PC-3 (cell line): ENCODE measurements at regions not wholly inside any gene's neighbourhood (a gene's known extent, or its start where the extent isn't known, plus 50 kb on each side); places are given as distances from the start of the nearest gene placed in this dataset.

Source experiments
- ATAC-seq: fragments of 200-7000 bp; cut with Tn5 transposase; 2 replicates; pipeline ENCODE4 v1.9.1; 2020; ENCODE audit warnings: mild to moderate bottlenecking, moderate library complexity
- BruUV-seq: library from RNA; stranded (reverse); fragments of 400-500 nt; replicated peaks from 2 replicates; lab custom pipeline; 2021; lab: Mats Ljungman, UMichigan
- CTCF ChIA-PET: fragments of 300-600 bp; sonication (Branson Sonifier 250); formaldehyde crosslinking; loops from one replicate; lab custom pipeline; 2022; ENCODE audit warnings: antibody characterized with exemption; lab: Charles Lee
- POLR2A ChIA-PET: fragments of 300-600 bp; sonication (Branson Sonifier 250); formaldehyde crosslinking; loops from one replicate; lab custom pipeline; 2022; ENCODE audit warnings: antibody characterized with exemption; ENCODE audit not compliant: unreplicated experiment; lab: Charles Lee
- DNase-seq: peaks from one replicate; pipeline ENCODE4 v3.0.0-alpha.2; 2015
- H2AFZ ChIP-seq: fragments of 300-600 bp; sonication (generic); 2 replicates; pipeline ENCODE4 v1.6.0; 2016; ENCODE audit warnings: antibody characterized with exemption, low read length
- H3F3A ChIP-seq: fragments of 300-600 bp; sonication (generic); one replicate; pipeline ENCODE4 v1.6.0; 2017; ENCODE audit warnings: antibody characterized with exemption, low read length, control low read depth, mild to moderate bottlenecking; ENCODE audit not compliant: unreplicated experiment
- H3K27ac ChIP-seq: fragments of 300-600 bp; sonication (generic); 2 replicates; pipeline ENCODE4 v1.5.1; 2016; ENCODE audit warnings: mild to moderate bottlenecking, low read length
- H3K27me3 ChIP-seq: fragments of 300-600 bp; sonication (generic); 2 replicates; pipeline ENCODE4 v1.6.1; 2016; ENCODE audit warnings: low read length, mixed read lengths
- H3K36me3 ChIP-seq: fragments of 300-600 bp; sonication (generic); 2 replicates; pipeline ENCODE4 v1.6.1; 2016; ENCODE audit warnings: low read depth, mixed run types, low read length, mixed read lengths
- H3K4me1 ChIP-seq: fragments of 300-600 bp; sonication (generic); 2 replicates; pipeline ENCODE4 v1.5.1; 2016; ENCODE audit warnings: low read length; ENCODE audit not compliant: insufficient read depth
- H3K4me2 ChIP-seq: fragments of 300-600 bp; sonication (generic); 2 replicates; pipeline ENCODE4 v1.6.0; 2016; ENCODE audit warnings: low read length
- H3K4me3 ChIP-seq: fragments of 300-600 bp; sonication (generic); 2 replicates; pipeline ENCODE4 v1.5.1; 2016; ENCODE audit warnings: mild to moderate bottlenecking, low read length, mixed read lengths
- H3K79me2 ChIP-seq: fragments of 300-600 bp; sonication (generic); 2 replicates; pipeline ENCODE4 v1.6.1; 2017; ENCODE audit warnings: low read length, mixed read lengths
- H3K9ac ChIP-seq: fragments of 300-600 bp; sonication (generic); 2 replicates; pipeline ENCODE4 v1.6.0; 2016; ENCODE audit warnings: mild to moderate bottlenecking, low read length
- H3K9me2 ChIP-seq: fragments of 300-600 bp; sonication (generic); replicated peaks from 2 replicates; pipeline ENCODE4 v1.6.1; 2016; ENCODE audit warnings: mixed run types, low read length, mixed read lengths
- H3K9me3 ChIP-seq: fragments of 300-600 bp; sonication (generic); 2 replicates; pipeline ENCODE4 v1.6.1; 2016; ENCODE audit warnings: low read length, mixed read lengths
- H4K20me1 ChIP-seq: fragments of 300-600 bp; sonication (generic); 2 replicates; pipeline ENCODE4 v1.6.1; 2016; ENCODE audit warnings: low read length, mixed read lengths
- CTCF ChIP-seq: fragments of 300-600 bp; sonication (generic); conservative IDR thresholded peaks from 2 replicates; pipeline ENCODE4 v1.5.1; 2017; ENCODE audit warnings: antibody characterized with exemption, low read depth, mild to moderate bottlenecking, low read length
- EZH2 ChIP-seq: fragments of 300-600 bp; sonication (generic); IDR thresholded peaks from one replicate; pipeline ENCODE4 v1.6.1; 2017; ENCODE audit warnings: antibody characterized with exemption, mild to moderate bottlenecking, low read length; ENCODE audit not compliant: unreplicated experiment
- EZH2phosphoT487 ChIP-seq: fragments of 300-600 bp; sonication (generic); IDR thresholded peaks from 2 replicates; pipeline ENCODE4 v1.6.1; 2018; ENCODE audit warnings: mild to moderate bottlenecking, antibody characterized with exemption, low read length, borderline replicate concordance
- intact Hi-C: fragments of 100-400 bp; cut with micrococcal nuclease; formaldehyde crosslinking; loops from 2 replicates; pipeline ENCODE4 v1.9.0; 2023

GRCh38 chr12:83365317-83365716 lies 678.6 kb downstream of the TMTC2 start:
- no peak overlapping the region for H3K9ac ChIP-seq
- H3F3A ChIP-seq, result no peaks in the 10 kb centered on the region
- H3K9me3 ChIP-seq, result no peaks in the 10 kb centered on the region
- no peaks in the 10 kb centered on the region for H3K79me2 ChIP-seq
- no peak overlapping the region for H3K4me2 ChIP-seq
- ATAC-seq, result no peak
- CTCF ChIA-PET, result no interaction called here
- no peaks in the 10 kb centered on the region for H4K20me1 ChIP-seq
- H2AFZ ChIP-seq, result no peak overlapping the region
- no TSS peak for BruUV-seq
- no peak overlapping the region for H3K27ac ChIP-seq
- no peak for DNase-seq
- TF ChIP-seq EZH2, result no peak
- no peak for TF ChIP-seq EZH2phosphoT487
- no peak for TF ChIP-seq CTCF
- no peaks in the 10 kb centered on the region for H3K4me1 ChIP-seq
- H3K36me3 ChIP-seq, result no peaks in the 10 kb centered on the region
- no peaks in the 10 kb centered on the region for H3K27me3 ChIP-seq
- POLR2A ChIA-PET, result no interaction called here
- intact Hi-C loops, result no loop called here
- H3K4me3 ChIP-seq, result no peak overlapping the region
- no peaks in the 10 kb centered on the region for H3K9me2 ChIP-seq

- H3F3A ChIP-seq, result no peaks in the 10 kb centered on the region
- H3K27me3 ChIP-seq, result no peaks in the 10 kb centered on the region
- DNase-seq, result no peak
- no peaks in the 10 kb centered on the region for H3K79me2 ChIP-seq
- no peak overlapping the region for H3K4me2 ChIP-seq
- no peak overlapping the region for H3K9ac ChIP-seq
- H3K36me3 ChIP-seq, result no peaks in the 10 kb centered on the region
- ATAC-seq, result no peak
- no peaks in the 10 kb centered on the region for H4K20me1 ChIP-seq
- CTCF ChIA-PET, result interaction anchor here (0.7 kb wide), 1 partner anchor 302 kb away, joined by 3 read pairs; no protein-coding TSS in a partner anchor
- no peaks in the 10 kb centered on the region for H3K9me3 ChIP-seq
- no peak for TF ChIP-seq EZH2
- no peak for TF ChIP-seq CTCF
- TF ChIP-seq EZH2phosphoT487, result no peak
- intact Hi-C loops, result no loop called here
- H3K4me3 ChIP-seq, result no peak overlapping the region
- H3K9me2 ChIP-seq, result no peaks in the 10 kb centered on the region
- no peak overlapping the region for H2AFZ ChIP-seq
- no TSS peak for BruUV-seq
- POLR2A ChIA-PET, result no interaction called here
- no peaks in the 10 kb centered on the region for H3K4me1 ChIP-seq
- H3K27ac ChIP-seq, result no peak overlapping the region
Observed at GRCh38 chr12:83361475-83361874, 674.8 kb downstream of the TMTC2 start.

GRCh38 chr12:83361071-83361470 lies 674.4 kb downstream of the TMTC2 start:
- Histone ChIP-seq H3K79me2 (no peaks in the 10 kb centered on the region), H3K4me3 (no peak overlapping the region), H2AFZ (no peak overlapping the region), H4K20me1 (no peaks in the 10 kb centered on the region), H3K9me2 (no peaks in the 10 kb centered on the region), H3K4me2 (no peak overlapping the region), H3K27me3 (no peaks in the 10 kb centered on the region), H3F3A (no peaks in the 10 kb centered on the region), H3K27ac (no peak overlapping the region), H3K9ac (no peak overlapping the region), H3K4me1 (no peaks in the 10 kb centered on the region), H3K9me3 (no peaks in the 10 kb centered on the region), H3K36me3 (no peaks in the 10 kb centered on the region)
- ChIA-PET CTCF (interaction anchor here (0.7 kb wide), 1 partner anchor 301 kb away, joined by 3 read pairs; no protein-coding TSS in a partner anchor), POLR2A (no interaction called here)
- TF ChIP-seq EZH2phosphoT487 (no peak), CTCF (no peak), EZH2 (no peak)
- BruUV-seq, result no TSS peak
- no peak for DNase-seq
- ATAC-seq, result no peak
- intact Hi-C loops, result no loop called here
